ENCODE measurements at regions not wholly inside any gene's neighbourhood (a gene's known extent, or its start where the extent isn't known, plus 50 kb on each side); places are given as distances from the start of the nearest gene placed in this dataset.

GRCh38 chr4:120524237-120524636 is 398.3 kb downstream of the PRDM5 start:
- DNase-seq: no peak

GRCh38 chr4:120520761-120521160 is 401.8 kb downstream of the PRDM5 start:
- no peak for DNase-seq

GRCh38 chr4:120517966-120518365 is 404.6 kb downstream of the PRDM5 start:
- no peak for DNase-seq

- DNase-seq: no peak
Observed at GRCh38 chr4:120509719-120510118, 412.8 kb downstream of the PRDM5 start.

GRCh38 chr4:120509222-120509621 is 413.3 kb downstream of the PRDM5 start:
- DNase-seq: no peak

- no peak for DNase-seq
Observed at GRCh38 chr4:120508036-120508435, 414.5 kb downstream of the PRDM5 start.

- no peak for DNase-seq
Observed at GRCh38 chr4:120506536-120506935, 416.0 kb downstream of the PRDM5 start.

GRCh38 chr4:120498678-120499077 is 423.8 kb downstream of the PRDM5 start:
- DNase-seq: no peak

GRCh38 chr4:120491481-120491880 is 424.8 kb upstream of the MAD2L1 start:
- DNase-seq: no peak

GRCh38 chr4:120481756-120482155 is 415.1 kb upstream of the MAD2L1 start:
- no peak for DNase-seq

GRCh38 chr4:120472447-120473131 is 405.9 kb upstream of the MAD2L1 start:
- DNase-seq: no peak

- DNase-seq: no peak
Observed at GRCh38 chr4:120466429-120466828, 399.8 kb upstream of the MAD2L1 start.

- no peak for DNase-seq
Observed at GRCh38 chr4:120454788-120455187, 388.1 kb upstream of the MAD2L1 start.

GRCh38 chr4:120452536-120452935 is 385.9 kb upstream of the MAD2L1 start:
- DNase-seq: no peak

- no peak for DNase-seq
Observed at GRCh38 chr4:120452001-120452400, 385.4 kb upstream of the MAD2L1 start.

GRCh38 chr4:120447774-120448173 is 381.1 kb upstream of the MAD2L1 start:
- no peak for DNase-seq

- DNase-seq: no peak
Observed at GRCh38 chr4:120446051-120446567, 379.5 kb upstream of the MAD2L1 start.

- DNase-seq: no peak
Observed at GRCh38 chr4:120445186-120445585, 378.5 kb upstream of the MAD2L1 start.

- no peak for DNase-seq
Observed at GRCh38 chr4:120443116-120443515, 376.5 kb upstream of the MAD2L1 start.

GRCh38 chr4:120440730-120441129 is 374.1 kb upstream of the MAD2L1 start:
- no peak for DNase-seq

GRCh38 chr4:120435179-120435578 is 368.5 kb upstream of the MAD2L1 start:
- no peak for DNase-seq

- no peak for DNase-seq
Observed at GRCh38 chr4:120434756-120435155, 368.1 kb upstream of the MAD2L1 start.

- no peak for DNase-seq
Observed at GRCh38 chr4:120432301-120432860, 365.7 kb upstream of the MAD2L1 start.

GRCh38 chr4:120431180-120431579 is 364.5 kb upstream of the MAD2L1 start:
- DNase-seq: no peak

- no peak for DNase-seq
Observed at GRCh38 chr4:120418146-120418545, 351.5 kb upstream of the MAD2L1 start.
